ENCODE measurements at regions not wholly inside any gene's neighbourhood (a gene's known extent, or its start where the extent isn't known, plus 50 kb on each side); places are given as distances from the start of the nearest gene placed in this dataset.
A peak's percentile ranks its signal among the peaks of the same experiment; 100 is the strongest.
"Not testable (repeated sequence)": the region's sequence is repeated elsewhere in the genome, so short reads cannot be mapped to it uniquely, and the experiment has no call there.

- Histone ChIP-seq H3K27ac (no peak overlapping the region), H3K9ac (ENCODE audit: insufficient read length) (no peak overlapping the region), H3K36me3 (ENCODE audit: insufficient read depth, low read length) (no peaks in the 10 kb centered on the region), H3K4me3 (no peak overlapping the region), H3K9me3 (ENCODE audit: low read depth, low read length) (no peaks in the 10 kb centered on the region)
- no peak for DNase-seq (ENCODE audit: low read depth, low spot score)
- TF ChIP-seq POLR2AphosphoS5 (IDR thresholded peaks at IDR 0.05; ENCODE audit: borderline replicate concordance, low read depth, low read length) (no peak), EZH2 (IDR thresholded peaks at IDR 0.05) (no peak), FOXP2 (optimal IDR thresholded peaks at IDR 0.05; ENCODE audit: control extremely low read depth, extremely low read length, insufficient read depth) (no peak)
Observed at GRCh38 chr22:44624689-44625420, 77.1 kb upstream of the PRR5 start.

- H3K27ac ChIP-seq: no peak overlapping the region
- no peak overlapping the region for H3K9ac ChIP-seq (ENCODE audit: insufficient read length)
- no peaks in the 10 kb centered on the region for H3K9me3 ChIP-seq (ENCODE audit: low read depth, low read length)
- TF ChIP-seq POLR2AphosphoS5 (IDR thresholded peaks at IDR 0.05; ENCODE audit: borderline replicate concordance, low read depth, low read length): no peak
- no peak for TF ChIP-seq EZH2 (IDR thresholded peaks at IDR 0.05)
- no peak for TF ChIP-seq FOXP2 (optimal IDR thresholded peaks at IDR 0.05; ENCODE audit: control extremely low read depth, extremely low read length, insufficient read depth)
- DNase-seq (ENCODE audit: low read depth, low spot score): no peak
- no peaks in the 10 kb centered on the region for H3K36me3 ChIP-seq (ENCODE audit: insufficient read depth, low read length)
- H3K4me3 ChIP-seq: no peak overlapping the region
Observed at GRCh38 chr22:44623771-44624510, 78.1 kb upstream of the PRR5 start.

- Histone ChIP-seq H3K27ac (no peak overlapping the region), H3K4me3 (no peak overlapping the region), H3K9ac (ENCODE audit: insufficient read length) (no peak overlapping the region), H3K9me3 (ENCODE audit: low read depth, low read length) (no peaks in the 10 kb centered on the region), H3K36me3 (ENCODE audit: insufficient read depth, low read length) (no peaks in the 10 kb centered on the region)
- no peak for DNase-seq (ENCODE audit: low read depth, low spot score)
- no peak for TF ChIP-seq POLR2AphosphoS5 (IDR thresholded peaks at IDR 0.05; ENCODE audit: borderline replicate concordance, low read depth, low read length)
- no peak for TF ChIP-seq EZH2 (IDR thresholded peaks at IDR 0.05)
- no peak for TF ChIP-seq FOXP2 (optimal IDR thresholded peaks at IDR 0.05; ENCODE audit: control extremely low read depth, extremely low read length, insufficient read depth)
Observed at GRCh38 chr22:44622679-44623078, 79.3 kb upstream of the PRR5 start.

- Histone ChIP-seq H3K27ac (no peak overlapping the region), H3K4me3 (no peak overlapping the region), H3K36me3 (ENCODE audit: insufficient read depth, low read length) (no peaks in the 10 kb centered on the region), H3K9ac (ENCODE audit: insufficient read length) (no peak overlapping the region), H3K9me3 (ENCODE audit: low read depth, low read length) (no peaks in the 10 kb centered on the region)
- TF ChIP-seq EZH2 (IDR thresholded peaks at IDR 0.05): no peak
- TF ChIP-seq POLR2AphosphoS5 (IDR thresholded peaks at IDR 0.05; ENCODE audit: borderline replicate concordance, low read depth, low read length): no peak
- no peak for TF ChIP-seq FOXP2 (optimal IDR thresholded peaks at IDR 0.05; ENCODE audit: control extremely low read depth, extremely low read length, insufficient read depth)
- no peak for DNase-seq (ENCODE audit: low read depth, low spot score)
Observed at GRCh38 chr22:44622147-44622427, 79.9 kb upstream of the PRR5 start.

- Histone ChIP-seq H3K27ac (no peak overlapping the region), H3K9ac (ENCODE audit: insufficient read length) (no peak overlapping the region), H3K36me3 (ENCODE audit: insufficient read depth, low read length) (no peaks in the 10 kb centered on the region), H3K9me3 (ENCODE audit: low read depth, low read length) (no peaks in the 10 kb centered on the region), H3K4me3 (no peak overlapping the region)
- no peak for TF ChIP-seq EZH2 (IDR thresholded peaks at IDR 0.05)
- TF ChIP-seq FOXP2 (optimal IDR thresholded peaks at IDR 0.05; ENCODE audit: control extremely low read depth, extremely low read length, insufficient read depth): no peak
- no peak for TF ChIP-seq POLR2AphosphoS5 (IDR thresholded peaks at IDR 0.05; ENCODE audit: borderline replicate concordance, low read depth, low read length)
- DNase-seq (ENCODE audit: low read depth, low spot score): no peak
Observed at GRCh38 chr22:44621401-44622146, 80.4 kb upstream of the PRR5 start.

GRCh38 chr22:44620841-44621257, 81.2 kb upstream of the PRR5 start:
- Histone ChIP-seq H3K36me3 (ENCODE audit: insufficient read depth, low read length) (no peaks in the 10 kb centered on the region), H3K27ac (no peak overlapping the region), H3K9me3 (ENCODE audit: low read depth, low read length) (no peaks in the 10 kb centered on the region), H3K4me3 (no peak overlapping the region), H3K9ac (ENCODE audit: insufficient read length) (no peak overlapping the region)
- DNase-seq (ENCODE audit: low read depth, low spot score): no peak
- TF ChIP-seq FOXP2 (optimal IDR thresholded peaks at IDR 0.05; ENCODE audit: control extremely low read depth, extremely low read length, insufficient read depth) (no peak), POLR2AphosphoS5 (IDR thresholded peaks at IDR 0.05; ENCODE audit: borderline replicate concordance, low read depth, low read length) (no peak), EZH2 (IDR thresholded peaks at IDR 0.05) (no peak)

- DNase-seq (ENCODE audit: low read depth, low spot score): peak; percentile 12
- H3K9ac ChIP-seq (ENCODE audit: insufficient read length): no peak overlapping the region
Observed at GRCh38 chr22:44620129-44620840, 81.7 kb upstream of the PRR5 start.

GRCh38 chr22:44619560-44620128, 82.4 kb upstream of the PRR5 start:
- DNase-seq (ENCODE audit: low read depth, low spot score); H3K36me3 ChIP-seq (ENCODE audit: insufficient read depth, low read length); H3K9me3 ChIP-seq (ENCODE audit: low read depth, low read length); H3K27ac ChIP-seq; H3K4me3 ChIP-seq; H3K9ac ChIP-seq (ENCODE audit: insufficient read length): not testable (repeated sequence)

More at GRCh38 chr22:44620129-44620840, 81.7 kb upstream of the PRR5 start:
- Histone ChIP-seq H3K9me3 (ENCODE audit: low read depth, low read length) (no peaks in the 10 kb centered on the region), H3K27ac (no peak overlapping the region), H3K4me3 (no peak overlapping the region), H3K36me3 (ENCODE audit: insufficient read depth, low read length) (no peaks in the 10 kb centered on the region)
- TF ChIP-seq FOXP2 (optimal IDR thresholded peaks at IDR 0.05; ENCODE audit: control extremely low read depth, extremely low read length, insufficient read depth): no peak
- no peak for TF ChIP-seq EZH2 (IDR thresholded peaks at IDR 0.05)
- no peak for TF ChIP-seq POLR2AphosphoS5 (IDR thresholded peaks at IDR 0.05; ENCODE audit: borderline replicate concordance, low read depth, low read length)

GRCh38 chr22:44618910-44619309, 83.1 kb upstream of the PRR5 start:
- not testable (repeated sequence) for H3K27ac ChIP-seq; H3K36me3 ChIP-seq (ENCODE audit: insufficient read depth, low read length); DNase-seq (ENCODE audit: low read depth, low spot score); H3K4me3 ChIP-seq; H3K9me3 ChIP-seq (ENCODE audit: low read depth, low read length); H3K9ac ChIP-seq (ENCODE audit: insufficient read length)
